ENCODE measurements at regions not wholly inside any gene's neighbourhood (a gene's known extent, or its start where the extent isn't known, plus 50 kb on each side); places are given as distances from the start of the nearest gene placed in this dataset.

DNA sequence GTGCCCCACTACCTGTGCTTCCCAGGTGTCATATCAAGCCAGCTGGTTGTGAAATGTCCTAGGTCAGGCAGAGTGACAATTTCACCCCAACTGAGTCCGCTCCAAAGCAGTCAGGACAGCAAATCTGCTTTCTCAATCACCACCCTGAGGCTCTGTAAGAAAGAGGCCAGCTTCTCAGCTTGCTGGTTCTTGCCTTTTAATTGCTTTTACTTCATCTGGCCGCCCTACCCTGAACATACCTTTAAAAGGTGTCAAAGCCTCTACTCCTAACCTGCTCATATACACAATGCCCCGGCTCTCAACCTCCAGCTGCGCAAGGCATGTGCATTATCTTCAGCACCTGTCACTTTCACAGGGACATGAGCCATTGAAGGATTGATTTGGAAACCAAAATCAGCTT, 581.6 kb downstream of the NPHP4 start:
- TF ChIP-seq EZH2 (IDR thresholded peaks at IDR 0.05; ENCODE audit: low read length, unreplicated experiment): no peak
- no peak for TF ChIP-seq EZH2phosphoT487 (IDR thresholded peaks at IDR 0.05; ENCODE audit: borderline replicate concordance, low read length)
